Epithelial cell of esophagus (primary cell): ENCODE measurements at regions not wholly inside any gene's neighbourhood (a gene's known extent, or its start where the extent isn't known, plus 50 kb on each side); places are given as distances from the start of the nearest gene placed in this dataset.

Source experiments
- DNase-seq: peaks from one replicate; pipeline ENCODE4 v3.0.0; 2010; ENCODE audit warnings: low read depth
- H3K4me3 ChIP-seq: 2 replicates; pipeline ENCODE4 v1.5.1; 2011; ENCODE audit warnings: mild to moderate bottlenecking, low read length, control low read depth
- CTCF ChIP-seq: IDR thresholded peaks from 2 replicates; pipeline ENCODE4 v1.5.1; 2011; ENCODE audit warnings: low read depth, mild to moderate bottlenecking, low read length, control low read depth, inconsistent platforms; ENCODE audit not compliant: insufficient read depth; ENCODE audit errors: missing control alignments

GRCh38 chr12:66903782-66904396 is 225.0 kb upstream of the GRIP1 start:
- peak; percentile 4 for DNase-seq
- TF ChIP-seq CTCF = peak; percentile 31
- no peak overlapping the region for H3K4me3 ChIP-seq

- peak; percentile 54 for DNase-seq
- H3K4me3 ChIP-seq = no peak overlapping the region
- no peak for TF ChIP-seq CTCF
These were observed 226.3 kb upstream of the GRIP1 start for GRCh38 chr12:66905201-66905600.

- no peak for TF ChIP-seq CTCF
- no peak for DNase-seq
- H3K4me3 ChIP-seq = no peak overlapping the region
These were observed 231.6 kb upstream of the GRIP1 start for GRCh38 chr12:66910366-66910974.

GRCh38 chr12:66915306-66915904 is 236.5 kb upstream of the GRIP1 start:
- DNase-seq = peak; percentile 9
- no peak overlapping the region for H3K4me3 ChIP-seq
- TF ChIP-seq CTCF = no peak

GRCh38 chr12:66916189-66916588 is 237.3 kb upstream of the GRIP1 start:
- peak; percentile 82 for DNase-seq
- H3K4me3 ChIP-seq = no peak overlapping the region
- no peak for TF ChIP-seq CTCF

GRCh38 chr12:66919466-66919865 is 240.6 kb upstream of the GRIP1 start:
- H3K4me3 ChIP-seq = no peak overlapping the region
- DNase-seq = no peak
- TF ChIP-seq CTCF = no peak
